NCI-H748 treated with DMSO at 0.1 percent for 48 hours (cell line): ENCODE measurements at regions not wholly inside any gene's neighbourhood (a gene's known extent, or its start where the extent isn't known, plus 50 kb on each side); places are given as distances from the start of the nearest gene placed in this dataset.
A peak's percentile ranks its signal among the peaks of the same experiment; 100 is the strongest.

Source experiments
- DNase-seq: peaks from one replicate; lab custom pipeline; 2025; lab: John Stamatoyannopoulos, UW

GRCh38 chr15:70264014-70264582 lies 166.4 kb upstream of the TLE3 start:
- peak; percentile 49 for DNase-seq

- DNase-seq, result no peak
Measured at GRCh38 chr15:70262591-70263274, 165.0 kb upstream of the TLE3 start.

GRCh38 chr15:70262171-70262570 lies 164.5 kb upstream of the TLE3 start:
- no peak for DNase-seq

DNA sequence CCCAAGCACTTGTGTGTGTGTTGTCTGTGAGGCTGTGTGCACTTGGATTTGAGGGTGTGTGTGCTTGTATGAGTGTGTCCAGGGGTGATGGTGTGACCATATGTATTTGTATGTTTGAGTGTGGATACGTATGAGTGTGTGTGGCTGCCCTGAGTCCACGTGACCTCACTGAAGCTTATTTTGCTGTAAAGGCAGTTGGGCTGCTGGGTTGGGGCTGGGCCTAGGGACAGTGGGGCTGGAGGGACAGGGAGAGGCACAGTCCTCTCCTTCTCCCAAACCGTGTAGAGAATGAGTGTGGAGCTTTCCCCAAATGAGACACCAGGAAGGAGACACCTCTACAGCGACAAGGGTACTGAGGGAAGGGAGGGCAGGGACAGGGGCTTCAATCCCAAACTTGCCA lies 163.4 kb upstream of the TLE3 start:
- no peak for DNase-seq

DNA sequence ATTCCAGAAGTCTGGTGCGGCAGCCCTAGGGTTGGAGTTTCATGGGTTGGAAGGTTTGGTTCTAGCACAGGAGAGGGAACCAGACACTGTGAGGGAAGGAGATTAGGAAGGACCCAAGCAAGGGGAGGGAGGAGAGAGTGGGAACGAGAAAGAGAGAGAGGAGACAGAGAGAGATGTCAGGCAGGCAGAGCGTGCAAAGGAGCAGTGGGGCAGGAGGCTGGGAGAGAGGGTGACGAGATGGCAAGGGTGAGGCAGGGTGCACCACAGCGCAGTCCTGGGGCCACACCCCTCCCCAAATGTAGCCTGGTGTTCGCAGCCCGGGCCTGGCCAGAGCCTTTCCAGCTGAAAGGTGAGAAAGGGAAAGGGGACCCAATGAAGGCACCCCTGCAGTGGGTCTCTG lies 162.9 kb upstream of the TLE3 start:
- no peak for DNase-seq

- DNase-seq, result no peak
Measured at GRCh38 chr15:70259640-70260508, 162.2 kb upstream of the TLE3 start.

DNA sequence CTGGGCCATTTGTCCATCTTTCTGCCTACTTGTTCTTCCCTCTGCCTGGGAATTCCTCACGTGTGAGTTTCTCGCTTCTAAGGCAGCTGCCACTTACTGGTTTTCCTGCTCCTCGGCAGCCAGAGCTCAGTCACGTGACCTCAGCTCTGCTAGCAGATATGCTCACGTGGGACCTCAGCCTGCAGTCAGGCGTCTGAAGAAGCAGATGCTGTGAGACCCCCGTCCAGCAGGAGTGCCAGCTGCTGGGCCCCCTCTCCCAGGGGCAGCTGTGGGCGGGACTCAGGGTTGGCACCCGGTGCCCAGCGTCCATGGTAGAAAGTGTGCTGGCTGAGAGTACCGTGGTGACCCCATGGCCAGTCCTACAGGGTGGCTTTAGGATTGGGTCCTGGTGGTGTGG lies 161.3 kb upstream of the TLE3 start:
- DNase-seq, result no peak

- no peak for DNase-seq
Measured at GRCh38 chr15:70258369-70259027, 160.8 kb upstream of the TLE3 start.

DNA sequence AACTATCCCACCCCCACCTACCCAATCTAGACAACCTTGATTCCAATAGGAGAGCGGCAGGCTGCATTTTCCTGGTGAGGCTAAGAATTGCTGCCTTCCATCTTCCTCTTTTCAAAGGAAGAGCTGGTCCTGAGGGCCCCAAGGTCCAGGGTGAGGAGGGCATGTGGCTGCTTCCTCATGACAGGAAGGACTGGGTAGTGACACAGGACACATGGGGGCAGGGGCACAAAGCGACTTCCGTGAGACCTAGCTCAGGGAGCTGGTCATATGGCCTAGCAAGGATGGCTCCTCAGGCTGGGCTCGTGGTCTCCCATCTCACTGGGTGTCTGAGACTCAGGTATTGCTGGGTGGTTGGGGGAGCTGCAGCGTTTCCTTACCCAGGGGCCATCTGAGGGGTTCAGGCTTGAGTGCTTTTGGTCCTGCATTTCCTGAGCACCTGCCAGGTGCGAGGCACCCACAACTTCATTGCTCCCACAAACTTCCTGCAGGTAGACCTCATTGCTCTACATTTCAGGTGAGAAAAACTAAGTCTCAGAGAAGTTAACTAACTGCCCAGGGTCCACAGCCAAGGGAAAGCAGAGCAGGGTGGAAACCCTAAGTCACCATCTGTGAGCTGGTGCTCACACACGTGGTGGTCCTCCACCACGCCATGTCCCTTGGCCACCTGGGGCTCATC lies 160.0 kb upstream of the TLE3 start:
- DNase-seq, result no peak

DNA sequence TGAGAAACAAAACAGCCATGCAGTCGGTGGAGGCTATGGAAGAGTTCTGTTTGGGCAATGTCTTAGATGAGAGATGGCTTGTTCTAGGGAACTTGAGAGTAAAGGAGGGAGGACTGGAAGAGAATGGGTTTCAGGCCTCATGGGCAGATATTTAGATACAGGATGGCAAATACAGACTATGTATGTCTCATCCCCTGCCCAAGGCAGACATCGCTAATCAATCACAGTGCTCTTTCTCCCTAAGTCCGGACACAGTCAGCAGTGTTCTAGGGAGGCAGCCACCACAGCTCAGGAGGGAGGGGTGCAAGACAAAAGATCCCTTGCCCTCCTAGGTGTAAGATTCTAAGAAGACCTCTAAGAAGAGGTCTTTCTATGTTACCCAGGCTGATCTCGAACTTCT lies 159.3 kb upstream of the TLE3 start:
- no peak for DNase-seq

- DNase-seq, result no peak
Measured at GRCh38 chr15:70254311-70254869, 156.7 kb upstream of the TLE3 start.

GRCh38 chr15:70253461-70254156 lies 155.9 kb upstream of the TLE3 start:
- DNase-seq, result no peak

DNA sequence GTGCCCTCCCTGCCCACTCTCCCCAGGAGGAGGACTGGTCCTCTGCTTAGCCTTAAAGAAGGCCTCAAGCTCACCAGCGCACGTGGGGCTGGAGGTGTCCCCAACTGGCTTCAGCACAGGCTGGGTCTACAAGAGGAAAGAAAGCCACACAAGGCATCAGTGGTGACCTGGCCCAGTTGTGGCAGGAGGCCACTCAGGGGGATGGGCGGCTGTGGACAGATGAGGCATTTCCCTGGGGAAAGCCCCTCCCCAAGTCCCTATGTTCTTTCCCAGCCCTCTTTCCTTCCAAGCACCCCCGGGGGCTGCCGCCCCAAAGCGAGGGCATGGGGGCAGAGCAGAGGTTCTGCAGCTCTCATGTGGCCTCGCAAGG lies 155.2 kb upstream of the TLE3 start:
- no peak for DNase-seq

DNA sequence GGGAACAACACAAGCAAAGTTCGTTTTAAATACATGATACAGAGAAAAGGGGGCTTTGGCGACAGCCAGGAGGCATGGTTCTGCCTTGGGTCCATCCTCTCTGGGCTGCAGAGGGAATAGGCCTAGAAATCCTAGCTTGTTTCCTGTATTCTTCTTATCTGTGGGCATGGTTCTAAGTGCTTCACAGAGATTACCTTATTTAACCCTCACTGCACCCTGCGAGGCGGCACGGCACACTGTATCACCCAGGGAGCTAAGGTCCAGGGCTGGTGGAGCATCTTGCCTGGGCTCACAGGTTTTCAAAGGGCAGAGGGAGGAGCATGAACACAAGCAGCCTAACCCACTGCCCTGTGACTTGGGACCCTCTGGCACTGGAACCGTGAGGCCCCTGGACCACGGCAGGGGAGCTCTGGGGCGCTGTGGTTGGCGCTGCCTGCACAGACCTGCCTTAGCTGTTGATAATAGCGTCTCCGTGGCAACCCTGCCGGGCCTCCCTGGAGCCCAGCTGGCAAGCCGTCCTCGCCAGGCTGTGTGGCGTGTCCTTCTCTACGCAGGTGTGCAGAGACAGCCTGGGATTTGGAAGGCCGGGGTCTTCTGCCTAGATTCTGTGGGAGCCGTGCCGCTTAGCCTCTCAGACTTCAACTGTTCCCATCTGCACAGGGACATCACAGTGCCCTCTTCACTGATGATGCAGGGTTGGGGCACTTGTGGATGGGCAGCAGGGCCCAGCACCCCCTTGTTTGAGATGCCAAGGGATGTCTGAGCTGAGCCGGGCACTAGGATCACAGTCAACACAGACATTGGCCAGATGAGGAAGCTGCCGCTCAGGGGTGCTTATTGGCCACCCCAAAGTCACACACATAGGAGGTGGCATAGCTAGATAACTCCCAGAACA lies 154.6 kb upstream of the TLE3 start:
- peak; percentile 16 for DNase-seq

DNA sequence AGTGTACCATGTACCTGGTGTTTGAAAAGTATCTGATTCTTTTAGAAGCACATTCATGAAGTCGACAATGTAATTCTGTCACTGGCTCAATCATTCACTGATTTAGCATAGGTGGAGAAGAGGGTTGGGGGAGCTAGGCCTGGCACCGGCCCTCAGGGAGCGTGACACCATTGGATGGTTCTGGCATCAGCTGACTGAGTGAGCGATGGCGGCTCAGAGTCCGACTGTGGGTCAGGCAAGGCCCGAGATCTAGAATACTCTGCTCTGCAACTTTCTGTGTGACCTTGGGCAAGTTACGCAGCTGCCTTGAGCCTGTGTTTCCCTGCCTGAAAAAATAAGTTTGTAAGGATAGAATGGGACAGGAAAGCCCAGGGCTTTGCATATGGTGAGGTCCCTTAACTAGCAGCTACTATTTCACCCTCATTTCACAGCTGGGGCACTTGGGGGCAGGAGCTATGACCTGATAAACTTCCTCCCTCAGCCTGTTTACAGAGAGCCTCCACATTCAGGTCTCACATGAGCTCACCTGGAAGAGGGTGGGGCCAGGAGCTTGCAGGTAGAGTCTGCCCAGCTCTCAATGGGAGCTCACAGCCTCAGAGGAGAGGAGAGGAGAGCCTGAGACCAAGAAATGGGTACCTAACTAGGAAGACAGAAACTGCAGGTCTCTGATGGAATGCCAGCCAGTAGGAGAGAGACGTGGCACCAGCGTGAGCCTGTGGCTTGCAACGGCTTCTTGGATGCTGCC lies 153.7 kb upstream of the TLE3 start:
- DNase-seq, result no peak

DNA sequence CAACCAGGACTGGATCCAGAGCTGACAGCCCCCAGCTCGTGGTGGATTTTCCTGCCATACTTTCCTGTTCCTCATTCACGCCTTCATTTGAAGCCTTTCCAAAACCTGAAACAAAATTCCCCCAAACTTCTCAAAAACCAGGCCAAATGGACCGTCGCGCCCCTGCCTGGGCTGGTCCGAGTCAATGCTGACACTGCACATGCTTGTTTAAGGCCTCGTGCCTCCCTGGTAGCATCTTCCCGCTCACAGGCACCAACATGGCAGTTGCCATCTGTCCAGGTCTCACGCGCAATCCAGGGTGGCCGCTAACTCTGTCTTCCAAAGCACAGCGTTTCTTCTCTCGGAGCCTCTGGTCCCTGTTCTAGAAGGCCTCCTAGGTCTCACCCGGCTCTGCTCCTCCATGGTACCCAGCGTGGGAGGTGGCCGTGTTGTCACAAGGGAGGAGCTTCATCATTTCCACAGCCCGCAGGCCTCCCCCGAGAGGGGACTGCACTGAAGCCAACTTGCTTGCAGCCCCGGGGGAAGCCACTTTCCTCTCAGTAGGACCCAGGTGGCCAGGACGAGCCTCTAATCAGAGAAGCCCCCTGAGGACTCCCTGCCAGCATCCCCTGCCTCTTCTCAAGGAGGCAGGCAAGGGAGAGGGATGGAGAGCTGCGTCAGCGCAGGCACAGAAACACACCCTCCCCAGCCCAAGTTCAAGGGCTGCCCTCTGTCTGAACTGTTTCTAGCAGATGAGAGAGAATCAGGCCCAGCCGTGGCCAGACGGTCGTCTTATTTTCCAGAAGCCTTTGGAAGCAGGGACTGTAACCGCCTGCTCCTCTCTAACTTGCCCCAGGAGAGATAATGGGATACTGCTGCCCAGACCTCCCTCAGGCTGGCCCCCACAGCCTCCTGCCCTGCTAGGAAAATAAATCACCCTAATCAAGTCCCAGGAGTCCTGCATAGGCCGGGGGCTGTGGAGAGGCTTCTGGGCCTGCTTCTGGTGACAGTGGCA lies 152.8 kb upstream of the TLE3 start:
- DNase-seq, result no peak

DNA sequence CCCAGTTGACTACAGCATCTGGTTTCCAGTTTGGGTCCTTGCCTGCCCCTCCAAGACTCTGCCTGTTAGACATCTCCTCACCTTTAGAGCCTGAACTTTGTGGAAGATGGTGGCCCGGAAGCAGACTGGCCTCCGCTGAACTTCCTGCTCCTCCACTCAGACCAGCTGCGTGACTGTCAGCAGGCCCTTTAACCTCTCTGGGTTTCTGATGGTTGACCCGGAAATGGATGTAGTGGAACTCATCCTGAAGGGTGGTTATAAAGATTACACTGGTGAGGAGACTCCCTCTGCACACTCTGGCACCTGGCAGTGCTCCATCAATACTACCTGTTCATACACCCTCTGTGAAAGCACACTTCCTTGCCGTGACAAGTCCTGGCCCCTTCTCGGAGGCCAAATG lies 151.9 kb upstream of the TLE3 start:
- no peak for DNase-seq
